ENCODE measurements at regions not wholly inside any gene's neighbourhood (a gene's known extent, or its start where the extent isn't known, plus 50 kb on each side); places are given as distances from the start of the nearest gene placed in this dataset.

DNA sequence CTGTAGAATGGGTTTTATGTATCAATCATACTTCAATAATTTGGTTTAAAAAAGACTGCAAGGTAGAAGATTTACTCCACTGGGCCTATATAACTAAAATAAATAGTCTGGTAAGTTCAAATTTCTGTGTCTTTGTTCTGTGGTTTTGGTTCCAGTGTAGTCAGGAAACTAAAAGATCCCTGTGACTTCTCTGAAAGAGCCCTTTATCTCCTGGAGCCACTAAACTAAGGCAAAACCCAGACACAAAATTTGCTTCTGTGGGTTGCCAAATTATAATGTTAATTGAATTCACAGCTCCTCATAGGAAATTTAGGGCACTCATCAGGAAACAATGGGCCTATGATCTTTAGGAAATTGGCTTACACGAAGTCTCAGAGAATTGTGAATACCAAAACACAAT, 1038.4 kb downstream of the GALC start:
- TF ChIP-seq, protein P1, sequence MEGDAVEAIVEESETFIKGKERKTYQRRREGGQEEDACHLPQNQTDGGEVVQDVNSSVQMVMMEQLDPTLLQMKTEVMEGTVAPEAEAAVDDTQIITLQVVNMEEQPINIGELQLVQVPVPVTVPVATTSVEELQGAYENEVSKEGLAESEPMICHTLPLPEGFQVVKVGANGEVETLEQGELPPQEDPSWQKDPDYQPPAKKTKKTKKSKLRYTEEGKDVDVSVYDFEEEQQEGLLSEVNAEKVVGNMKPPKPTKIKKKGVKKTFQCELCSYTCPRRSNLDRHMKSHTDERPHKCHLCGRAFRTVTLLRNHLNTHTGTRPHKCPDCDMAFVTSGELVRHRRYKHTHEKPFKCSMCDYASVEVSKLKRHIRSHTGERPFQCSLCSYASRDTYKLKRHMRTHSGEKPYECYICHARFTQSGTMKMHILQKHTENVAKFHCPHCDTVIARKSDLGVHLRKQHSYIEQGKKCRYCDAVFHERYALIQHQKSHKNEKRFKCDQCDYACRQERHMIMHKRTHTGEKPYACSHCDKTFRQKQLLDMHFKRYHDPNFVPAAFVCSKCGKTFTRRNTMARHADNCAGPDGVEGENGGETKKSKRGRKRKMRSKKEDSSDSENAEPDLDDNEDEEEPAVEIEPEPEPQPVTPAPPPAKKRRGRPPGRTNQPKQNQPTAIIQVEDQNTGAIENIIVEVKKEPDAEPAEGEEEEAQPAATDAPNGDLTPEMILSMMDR (conservative IDR thresholded peaks at IDR 0.05), result no peak
- TF ChIP-seq ZFX (IDR thresholded peaks at IDR 0.05), result no peak

All from C4-2B (cell line).